Suprapubic skin (tissue), 2 donors: ENCODE measurements at regions not wholly inside any gene's neighbourhood (a gene's known extent, or its start where the extent isn't known, plus 50 kb on each side); places are given as distances from the start of the nearest gene placed in this dataset.

Source experiments
- EP300 ChIP-seq: sonication (generic); formaldehyde crosslinking; IDR thresholded peaks from one replicate; pipeline ENCODE4 v1.6.1; 2017; ENCODE audit warnings: antibody characterized with exemption
- POLR2A ChIP-seq, 2 donors: fragments of 450-650 bp; IDR thresholded peaks; one replicate each; pipeline ENCODE4 v1.6.1; 2017; ENCODE audit warnings: antibody characterized with exemption in 2 of 2, mild to moderate bottlenecking in 2 of 2, moderate library complexity in 2 of 2

DNA sequence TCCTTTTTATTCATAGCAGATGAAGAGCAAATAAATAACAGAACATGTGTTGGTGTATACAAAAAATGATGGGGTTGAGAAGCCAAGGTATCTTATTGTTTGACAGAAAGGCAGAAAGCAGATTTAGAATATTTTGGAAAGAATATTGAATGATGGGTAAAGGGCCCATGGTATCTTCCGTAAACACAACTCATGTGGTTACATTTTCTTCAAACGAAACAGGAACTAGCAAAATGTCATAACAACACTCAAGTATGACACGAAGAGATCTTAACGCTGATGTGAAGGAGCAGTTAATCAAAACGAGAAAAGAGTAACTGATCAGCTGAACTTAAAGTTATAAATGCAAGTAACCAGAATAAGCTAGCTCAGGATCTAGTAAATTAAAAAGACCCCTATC, 195.7 kb upstream of the GK2 start:
- no peak for TF ChIP-seq POLR2A (IDR thresholded peaks at IDR 0.05)
- no peak for TF ChIP-seq EP300
